HG03442 (cell line): ENCODE measurements at regions not wholly inside any gene's neighbourhood (a gene's known extent, or its start where the extent isn't known, plus 50 kb on each side); places are given as distances from the start of the nearest gene placed in this dataset.
"Not testable (repeated sequence)": the region's sequence is repeated elsewhere in the genome, so short reads cannot be mapped to it uniquely, and the experiment has no call there.

Source experiments
- ATAC-seq: cut with Tn5 transposase; IDR thresholded peaks from one replicate; pipeline ENCODE4 v1.9.1; 2021; ENCODE audit warnings: mild to moderate bottlenecking, moderate library complexity; ENCODE audit not compliant: unreplicated experiment

DNA sequence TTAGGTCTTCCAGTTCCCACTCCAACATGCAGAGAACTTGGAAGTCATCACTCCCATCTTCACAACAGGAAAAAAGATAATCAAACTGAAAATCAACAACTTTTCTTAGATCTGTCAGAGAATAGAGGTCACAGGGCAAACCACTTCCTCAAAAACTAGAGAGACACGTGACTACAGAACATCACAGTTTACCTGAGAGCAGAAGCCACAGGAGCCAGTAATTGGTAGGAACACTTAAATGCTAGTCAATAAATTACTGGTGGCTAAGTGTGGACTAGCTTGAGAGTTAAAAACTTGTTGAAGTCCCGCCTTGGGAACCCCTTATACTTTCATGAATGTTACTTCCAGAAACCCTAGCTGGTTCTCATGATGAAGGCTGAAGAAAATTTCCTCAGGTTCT lies 81.1 kb downstream of the THSD1 start:
- peak; percentile 49 for ATAC-seq

- ATAC-seq, result no peak
Observed at GRCh38 chr13:52319876-52320275, 86.1 kb downstream of the THSD1 start.

DNA sequence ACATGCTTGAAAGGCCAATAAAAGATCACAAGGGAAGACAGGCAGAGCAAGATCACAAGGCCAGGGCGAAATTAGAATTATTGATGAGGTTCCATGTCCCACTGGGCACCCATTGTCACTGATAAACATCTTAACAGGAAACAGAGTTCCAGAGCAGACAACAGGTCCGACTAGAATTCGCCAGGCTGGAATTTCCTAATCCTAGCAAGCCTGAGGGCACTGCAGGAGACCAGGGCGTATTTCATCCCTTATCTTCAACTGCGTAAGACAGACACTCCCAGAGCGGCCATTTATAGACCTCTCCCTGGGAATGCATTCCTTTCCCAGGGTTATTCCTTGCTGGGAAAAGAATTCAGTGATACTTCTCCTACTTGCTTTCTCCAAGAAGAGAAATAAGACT lies 96.1 kb downstream of the THSD1 start:
- not testable (repeated sequence) for ATAC-seq

DNA sequence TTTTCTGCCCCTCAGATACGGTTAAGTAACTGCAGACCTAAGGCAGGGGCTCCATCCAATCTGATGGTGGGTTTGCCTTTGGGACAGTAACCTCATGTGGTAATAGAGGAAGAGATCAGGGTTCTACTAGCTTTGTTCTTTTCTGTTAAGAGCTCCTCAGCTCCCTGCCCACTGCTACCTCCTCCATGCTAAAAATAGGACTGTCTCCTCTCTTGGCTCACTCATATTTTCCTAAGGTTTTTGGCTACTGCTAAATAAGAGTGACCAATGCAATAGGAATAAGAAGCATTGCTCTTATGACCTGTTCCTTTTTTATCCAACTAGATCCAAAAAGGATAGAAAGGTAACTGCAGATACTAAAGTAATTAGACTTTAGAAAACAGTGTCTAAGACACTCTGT lies 99.6 kb downstream of the THSD1 start:
- ATAC-seq, result not testable (repeated sequence)

- not testable (repeated sequence) for ATAC-seq
Observed at GRCh38 chr13:52303098-52303497, 102.9 kb downstream of the THSD1 start.

DNA sequence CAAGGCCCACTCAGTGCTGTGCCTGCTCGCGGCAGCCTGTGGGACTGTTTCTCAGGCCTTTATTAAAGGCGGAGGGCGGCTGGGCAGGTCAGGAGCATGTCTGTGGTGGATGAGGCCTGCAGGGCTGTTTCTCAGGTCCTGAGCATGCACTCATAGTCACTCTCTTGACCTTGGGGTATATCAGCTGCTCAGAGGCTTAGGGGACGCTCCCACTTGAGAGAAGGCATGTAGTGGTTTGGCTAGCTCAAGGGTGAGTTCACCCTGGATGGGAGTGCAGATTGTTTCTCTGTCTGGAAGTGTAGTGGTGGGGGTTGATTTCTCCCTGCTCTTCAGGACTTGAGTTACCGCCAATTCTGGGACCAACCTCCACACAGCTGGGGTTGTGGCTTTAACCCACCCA lies 103.3 kb downstream of the THSD1 start:
- not testable (repeated sequence) for ATAC-seq

GRCh38 chr13:52301810-52302400 lies 104.1 kb downstream of the THSD1 start:
- not testable (repeated sequence) for ATAC-seq

- ATAC-seq, result not testable (repeated sequence)
Observed at GRCh38 chr13:52298079-52298661, 107.8 kb downstream of the THSD1 start.

GRCh38 chr13:52288891-52289290 lies 117.1 kb downstream of the THSD1 start:
- ATAC-seq, result not testable (repeated sequence)

GRCh38 chr13:52281387-52281786 lies 122.0 kb upstream of the NEK3 start:
- not testable (repeated sequence) for ATAC-seq

DNA sequence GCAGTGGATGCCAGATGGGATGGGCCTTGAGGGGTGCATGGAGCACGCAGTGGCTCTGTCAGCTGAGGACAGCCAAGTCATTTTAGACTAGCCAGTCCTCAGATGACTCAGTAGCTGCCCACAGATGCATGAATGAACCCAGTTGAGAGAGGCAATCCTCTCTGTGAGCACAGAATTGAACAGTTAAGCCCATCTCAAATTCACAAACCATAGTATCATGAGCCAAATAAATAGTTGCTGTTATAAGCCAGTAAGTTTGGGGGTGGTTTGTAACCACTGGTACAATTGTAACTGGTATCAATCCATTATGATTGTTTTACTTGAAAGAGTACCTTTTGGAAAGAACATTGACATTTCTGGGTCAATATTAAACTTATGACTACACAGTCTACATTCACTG lies 120.0 kb upstream of the NEK3 start:
- ATAC-seq, result not testable (repeated sequence)

DNA sequence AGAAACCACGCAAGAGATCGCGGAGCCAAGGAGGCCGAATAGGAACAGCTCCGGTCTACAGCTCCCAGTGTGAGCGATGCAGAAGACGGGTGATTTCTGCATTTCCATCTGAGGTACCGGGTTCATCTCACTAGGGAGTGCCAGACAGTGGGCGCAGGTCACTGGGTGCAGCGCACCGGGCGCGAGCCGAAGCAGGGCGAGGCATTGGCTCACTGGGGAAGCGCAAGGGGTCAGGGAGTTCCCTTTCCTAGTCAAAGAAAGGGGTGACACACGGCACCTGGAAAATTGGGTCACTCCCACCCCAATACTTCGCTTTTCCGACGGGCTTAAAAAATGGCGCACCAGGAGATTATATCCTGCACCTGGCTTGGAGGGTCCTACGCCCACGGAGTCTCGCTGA lies 94.9 kb upstream of the NEK3 start:
- ATAC-seq, result not testable (repeated sequence)

- ATAC-seq, result peak; percentile 86
Observed at GRCh38 chr13:52240752-52241151, 81.4 kb upstream of the NEK3 start.

GRCh38 chr13:52235900-52236595 lies 76.7 kb upstream of the NEK3 start:
- ATAC-seq, result peak; percentile 69

DNA sequence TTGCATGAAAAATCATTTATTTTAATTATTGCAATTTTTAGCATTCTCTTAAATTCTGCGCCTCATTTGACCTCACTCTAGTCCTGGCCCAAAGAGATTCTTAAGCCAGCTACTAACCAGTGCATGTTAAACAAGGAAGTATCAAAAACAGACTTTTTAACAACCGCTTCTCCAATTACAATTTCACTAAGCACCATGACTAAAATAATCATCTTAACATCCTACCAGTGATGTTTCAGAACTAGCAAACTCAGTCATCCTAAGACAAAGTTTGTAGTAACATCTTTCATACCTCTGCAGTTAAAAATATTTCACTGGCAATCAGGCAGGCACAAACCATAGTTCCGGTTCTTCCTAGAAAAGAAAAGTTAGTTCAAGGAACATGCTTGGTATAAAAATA lies 75.5 kb upstream of the NEK3 start:
- ATAC-seq, result not testable (repeated sequence)

DNA sequence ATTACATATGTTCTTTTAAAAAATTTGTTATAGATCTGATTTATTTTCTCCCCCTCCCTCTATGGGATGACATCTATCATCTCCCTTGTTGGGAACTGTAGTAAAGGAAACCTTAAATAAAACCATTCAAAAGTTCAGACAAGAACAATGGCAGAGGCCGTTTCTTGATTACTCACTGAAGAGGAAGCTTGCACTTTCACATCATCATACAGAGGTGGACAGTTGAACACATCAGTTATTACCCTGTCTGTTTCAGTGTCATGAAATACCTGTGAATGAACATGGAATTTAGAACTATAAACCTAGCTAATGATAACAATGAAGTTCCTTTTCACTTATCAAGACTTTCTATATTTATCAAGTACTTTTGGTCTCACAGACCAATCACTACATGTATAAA lies 63.7 kb upstream of the NEK3 start:
- not testable (repeated sequence) for ATAC-seq

GRCh38 chr13:52213920-52214319 lies 54.5 kb upstream of the NEK3 start:
- ATAC-seq, result not testable (repeated sequence)

DNA sequence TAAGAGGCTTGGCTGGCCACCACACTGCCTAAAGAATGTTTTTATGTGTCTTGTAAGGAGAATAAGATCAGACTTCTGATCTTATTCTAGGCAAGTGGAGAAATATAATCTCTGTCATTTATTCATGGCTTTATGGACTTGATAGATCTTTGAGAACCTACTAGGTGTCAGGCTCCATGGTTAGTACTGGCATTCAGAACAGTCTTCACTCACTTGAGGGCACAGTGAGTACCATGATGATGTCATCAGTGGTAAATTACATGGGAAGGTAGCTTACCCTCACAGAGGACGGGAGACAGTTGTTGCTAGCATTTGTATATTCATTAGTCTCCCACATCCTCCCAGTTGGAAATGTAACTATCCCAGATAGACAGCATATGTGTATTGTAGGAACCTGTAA lies 53.5 kb upstream of the NEK3 start:
- not testable (repeated sequence) for ATAC-seq

DNA sequence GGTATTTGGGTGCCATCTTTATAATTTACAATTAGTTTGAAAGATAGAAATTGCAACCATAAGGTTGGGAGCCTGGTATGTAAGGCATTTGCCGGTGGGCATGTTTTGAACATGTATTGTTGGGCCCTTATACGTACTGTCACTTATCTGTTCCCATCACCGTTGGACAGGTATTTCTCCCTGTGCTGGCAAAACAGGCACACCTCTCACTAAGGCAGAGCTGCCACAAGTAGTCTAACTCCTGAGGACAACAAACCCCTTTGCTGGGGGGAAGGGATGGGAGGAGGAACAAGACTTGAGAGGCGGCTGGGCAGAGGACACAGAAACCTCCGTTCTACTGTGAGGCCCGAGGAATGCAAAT lies 52.0 kb upstream of the NEK3 start:
- ATAC-seq, result not testable (repeated sequence)

DNA sequence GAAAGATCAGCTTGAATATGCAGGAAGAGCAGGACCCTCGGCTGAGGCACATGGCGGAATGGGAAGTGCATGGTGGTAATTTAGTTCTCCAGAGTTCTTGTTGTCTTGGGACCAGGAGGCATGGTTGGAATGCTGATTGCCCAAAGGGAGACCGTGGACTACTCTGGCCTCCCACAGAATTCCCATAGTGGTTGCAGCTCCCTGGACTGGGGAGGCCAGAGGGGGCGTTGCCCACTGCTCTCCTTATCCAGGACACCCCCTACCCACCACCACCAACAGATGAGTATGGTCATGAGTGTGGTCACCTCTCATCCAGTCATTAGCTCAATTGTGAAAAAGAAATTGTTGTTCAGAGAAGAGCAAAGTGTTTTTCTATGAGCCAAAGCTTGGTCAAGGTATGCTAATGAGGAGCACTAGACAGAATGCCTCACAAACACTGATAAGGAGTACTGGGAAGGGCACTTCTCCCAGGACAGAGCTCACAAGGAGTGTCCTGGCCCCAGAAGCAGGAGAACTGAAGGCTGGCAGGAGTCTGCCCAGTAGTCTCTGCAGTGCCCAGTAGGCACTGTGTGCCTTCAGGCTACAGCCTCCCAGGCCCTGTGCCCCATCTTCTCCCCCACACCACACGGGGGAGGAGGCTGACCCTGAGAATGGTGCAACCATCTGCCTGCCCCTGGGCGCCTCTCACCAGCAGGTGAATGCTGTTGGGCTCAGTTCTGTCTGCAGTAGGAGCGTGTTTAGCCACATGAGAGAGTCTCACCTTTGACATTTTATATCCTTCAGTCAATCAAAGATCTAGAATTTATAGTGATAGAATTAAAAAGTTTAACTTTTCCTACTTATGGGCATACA lies 51.4 kb upstream of the NEK3 start:
- ATAC-seq, result not testable (repeated sequence)
